DND-41 (cell line): ENCODE measurements at regions not wholly inside any gene's neighbourhood (a gene's known extent, or its start where the extent isn't known, plus 50 kb on each side); places are given as distances from the start of the nearest gene placed in this dataset.

Experiments
- ATAC-seq: fragments of 200-7000 bp; cut with Tn5 transposase; 3 replicates; pipeline ENCODE4 v1.9.1; 2021; ENCODE audit warnings: low read depth; ENCODE audit not compliant: insufficient read depth
- DNase-seq: peaks from one replicate; pipeline ENCODE4 v3.0.0-alpha.2; 2020
- H2AFZ ChIP-seq: 2 replicates; pipeline ENCODE4 v1.6.0; 2012; ENCODE audit warnings: low read depth, low read length
- H3K27ac ChIP-seq: 2 replicates; pipeline ENCODE4 v1.5.1; 2012; ENCODE audit warnings: low read length, inconsistent platforms
- H3K27me3 ChIP-seq: fragments of 200-600 bp; sonication (generic); 2 replicates; pipeline ENCODE4 v1.6.0; 2012; ENCODE audit warnings: low read length, mild to moderate bottlenecking, inconsistent platforms; ENCODE audit not compliant: insufficient read depth, poor library complexity
- H3K36me3 ChIP-seq: 2 replicates; pipeline ENCODE4 v1.5.1; 2012; ENCODE audit warnings: low read length, inconsistent platforms; ENCODE audit not compliant: insufficient read depth
- H3K4me1 ChIP-seq: 2 replicates; pipeline ENCODE4 v1.5.1; 2012; ENCODE audit warnings: mild to moderate bottlenecking, low read length; ENCODE audit not compliant: insufficient read depth
- H3K4me2 ChIP-seq: 2 replicates; pipeline ENCODE4 v1.6.0; 2012; ENCODE audit warnings: mild to moderate bottlenecking, moderate library complexity, low read length, inconsistent platforms; ENCODE audit not compliant: insufficient read depth
- H3K4me3 ChIP-seq, 2 experiments: fragments of 200-600 bp in 1 of 2; shearing (Covaris generic) in 1 of 2; 2 replicates each; pipeline ENCODE4 v1.5.1; 2012 to 2016; ENCODE audit warnings: inconsistent platforms in 2 of 2, low read length in 2 of 2, mild to moderate bottlenecking in 2 of 2, low read depth in 1 of 2, moderate library complexity in 1 of 2
- H3K79me2 ChIP-seq: 2 replicates; pipeline ENCODE4 v1.6.0; 2012; ENCODE audit warnings: low read length, inconsistent platforms; ENCODE audit not compliant: insufficient read depth
- H3K9ac ChIP-seq: 2 replicates; pipeline ENCODE4 v1.6.0; 2012; ENCODE audit warnings: low read depth, mild to moderate bottlenecking, inconsistent platforms, low read length, moderate library complexity
- H3K9me3 ChIP-seq: 2 replicates; pipeline ENCODE4 v1.5.1; 2012; ENCODE audit warnings: low read length, moderate library complexity, mild to moderate bottlenecking, inconsistent platforms; ENCODE audit not compliant: insufficient read depth, severe bottlenecking
- H4K20me1 ChIP-seq: 2 replicates; pipeline ENCODE4 v1.6.0; 2012; ENCODE audit warnings: low read length; ENCODE audit not compliant: insufficient read depth
- EZH2 ChIP-seq: IDR thresholded peaks from 3 replicates; pipeline ENCODE4 v1.6.1; 2012; ENCODE audit warnings: borderline replicate concordance, low read depth, mild to moderate bottlenecking, moderate library complexity, low read length, inconsistent platforms; ENCODE audit not compliant: severe bottlenecking
- TF ChIP-seq, protein P1 (sequence below): IDR thresholded peaks from 2 replicates; pipeline ENCODE4 v1.5.1; 2012; ENCODE audit warnings: borderline replicate concordance, low read length, moderate library complexity, mild to moderate bottlenecking; ENCODE audit not compliant: poor library complexity, severe bottlenecking; ENCODE audit errors: extremely low read depth

DNA sequence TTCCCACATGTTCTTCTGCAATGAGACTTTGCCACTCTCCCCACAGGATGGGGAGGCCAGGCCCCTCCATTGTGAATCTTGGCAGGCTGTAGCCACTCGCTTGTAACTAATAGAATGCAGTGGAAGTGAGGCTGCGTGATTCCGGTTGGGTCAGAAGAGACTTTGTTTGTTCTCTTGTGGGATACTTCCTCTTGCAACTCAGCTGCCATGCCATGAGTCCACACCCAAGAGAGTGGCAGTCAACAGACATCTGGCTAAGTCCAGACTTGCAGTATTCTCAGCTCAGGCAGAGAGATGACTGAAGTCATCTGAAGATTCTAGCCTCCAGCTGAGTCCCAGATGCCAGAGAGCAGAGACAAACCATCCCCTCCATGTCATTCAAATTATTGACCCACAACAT, 153.4 kb upstream of the GDF10 start:
- ATAC-seq (no peak), DNase-seq (no peak)
- Histone ChIP-seq H3K36me3 (no peaks in the 10 kb centered on the region), H3K4me1 (no peaks in the 10 kb centered on the region), H3K9me3 (no peaks in the 10 kb centered on the region), H3K9ac (no peak overlapping the region), H3K4me2 (no peak overlapping the region), H4K20me1 (no peaks in the 10 kb centered on the region), H3K4me3 (no peak overlapping the region), H2AFZ (no peak overlapping the region), H3K27me3 (no peaks in the 10 kb centered on the region), H3K79me2 (no peaks in the 10 kb centered on the region), H3K27ac (no peak overlapping the region)
- TF ChIP-seq, protein P1, sequence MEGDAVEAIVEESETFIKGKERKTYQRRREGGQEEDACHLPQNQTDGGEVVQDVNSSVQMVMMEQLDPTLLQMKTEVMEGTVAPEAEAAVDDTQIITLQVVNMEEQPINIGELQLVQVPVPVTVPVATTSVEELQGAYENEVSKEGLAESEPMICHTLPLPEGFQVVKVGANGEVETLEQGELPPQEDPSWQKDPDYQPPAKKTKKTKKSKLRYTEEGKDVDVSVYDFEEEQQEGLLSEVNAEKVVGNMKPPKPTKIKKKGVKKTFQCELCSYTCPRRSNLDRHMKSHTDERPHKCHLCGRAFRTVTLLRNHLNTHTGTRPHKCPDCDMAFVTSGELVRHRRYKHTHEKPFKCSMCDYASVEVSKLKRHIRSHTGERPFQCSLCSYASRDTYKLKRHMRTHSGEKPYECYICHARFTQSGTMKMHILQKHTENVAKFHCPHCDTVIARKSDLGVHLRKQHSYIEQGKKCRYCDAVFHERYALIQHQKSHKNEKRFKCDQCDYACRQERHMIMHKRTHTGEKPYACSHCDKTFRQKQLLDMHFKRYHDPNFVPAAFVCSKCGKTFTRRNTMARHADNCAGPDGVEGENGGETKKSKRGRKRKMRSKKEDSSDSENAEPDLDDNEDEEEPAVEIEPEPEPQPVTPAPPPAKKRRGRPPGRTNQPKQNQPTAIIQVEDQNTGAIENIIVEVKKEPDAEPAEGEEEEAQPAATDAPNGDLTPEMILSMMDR = no peak
- TF ChIP-seq EZH2 = no peak

DNA sequence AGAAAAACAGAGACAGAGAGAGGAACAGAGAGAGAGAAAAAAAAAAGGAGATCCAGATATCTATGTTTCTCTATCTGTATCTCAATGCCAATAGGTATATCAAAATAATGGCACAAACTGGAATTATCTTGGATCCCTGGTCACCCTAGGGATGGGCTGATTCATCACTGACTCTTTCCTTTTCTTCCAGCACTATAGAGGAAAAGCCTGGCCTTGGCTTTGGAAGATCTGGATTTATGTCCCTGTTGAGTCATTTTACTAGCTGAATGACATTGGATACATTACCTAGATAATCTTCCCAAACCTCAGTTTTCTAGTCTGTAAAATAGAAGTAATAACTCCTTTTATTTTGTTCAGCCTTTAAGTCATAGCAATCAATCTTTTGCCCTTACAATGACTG, 152.8 kb upstream of the GDF10 start:
- Histone ChIP-seq H4K20me1 (no peaks in the 10 kb centered on the region), H3K36me3 (no peaks in the 10 kb centered on the region), H3K9me3 (no peaks in the 10 kb centered on the region), H3K9ac (no peak overlapping the region), H3K4me2 (no peak overlapping the region), H3K79me2 (no peaks in the 10 kb centered on the region), H3K4me3 (no peak overlapping the region), H2AFZ (no peak overlapping the region), H3K4me1 (no peaks in the 10 kb centered on the region), H3K27ac (no peak overlapping the region), H3K27me3 (no peaks in the 10 kb centered on the region)
- no peak for DNase-seq
- TF ChIP-seq EZH2 = no peak
- TF ChIP-seq, protein P1 = no peak
- no peak for ATAC-seq

DNA sequence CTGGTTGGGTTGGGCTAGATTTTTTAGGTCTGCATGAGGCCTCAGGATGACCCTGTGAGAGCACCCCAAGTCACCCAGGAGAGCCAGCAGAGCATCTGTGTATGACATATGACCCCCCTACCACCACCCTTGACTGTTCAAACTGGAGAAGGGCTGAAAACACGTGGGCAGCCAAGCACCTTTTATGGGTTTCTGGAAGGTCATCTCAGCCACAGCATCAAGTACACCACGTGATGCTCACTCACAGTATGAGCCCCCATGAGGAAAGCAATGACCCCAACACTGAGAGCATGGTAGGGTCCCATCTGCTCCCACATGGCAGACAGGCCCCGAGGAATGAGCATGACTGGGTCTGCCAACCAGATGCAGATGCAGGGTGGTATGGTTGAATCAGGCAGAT, 149.4 kb upstream of the GDF10 start:
- H3K4me2 ChIP-seq = no peak overlapping the region
- no peaks in the 10 kb centered on the region for H3K4me1 ChIP-seq
- no peaks in the 10 kb centered on the region for H3K27me3 ChIP-seq
- H4K20me1 ChIP-seq = no peaks in the 10 kb centered on the region
- no peak overlapping the region for H3K27ac ChIP-seq
- TF ChIP-seq, protein P1 = no peak
- TF ChIP-seq EZH2 = no peak
- no peak for DNase-seq
- H3K9me3 ChIP-seq = peaks cover 5% of the 10 kb centered on the region
- H3K79me2 ChIP-seq = no peaks in the 10 kb centered on the region
- H3K36me3 ChIP-seq = no peaks in the 10 kb centered on the region
- ATAC-seq = no peak
- H3K4me3 ChIP-seq = no peak overlapping the region
- H2AFZ ChIP-seq = no peak overlapping the region
- no peak overlapping the region for H3K9ac ChIP-seq

- DNase-seq (no peak), ATAC-seq (no peak)
- peaks cover 5% of the 10 kb centered on the region for H3K9me3 ChIP-seq
- H3K4me1 ChIP-seq = no peaks in the 10 kb centered on the region
- no peak overlapping the region for H3K9ac ChIP-seq
- H4K20me1 ChIP-seq = no peaks in the 10 kb centered on the region
- no peak overlapping the region for H2AFZ ChIP-seq
- no peak overlapping the region for H3K4me3 ChIP-seq
- no peak overlapping the region for H3K4me2 ChIP-seq
- H3K36me3 ChIP-seq = no peaks in the 10 kb centered on the region
- no peak overlapping the region for H3K27ac ChIP-seq
- no peaks in the 10 kb centered on the region for H3K27me3 ChIP-seq
- TF ChIP-seq, protein P1 = no peak
- no peaks in the 10 kb centered on the region for H3K79me2 ChIP-seq
These were observed 148.1 kb upstream of the GDF10 start for GRCh38 chr10:47151920-47152319.
